ENCODE measurements at regions not wholly inside any gene's neighbourhood (a gene's known extent, or its start where the extent isn't known, plus 50 kb on each side); places are given as distances from the start of the nearest gene placed in this dataset.
"Not testable (repeated sequence)": the region's sequence is repeated elsewhere in the genome, so short reads cannot be mapped to it uniquely, and the experiment has no call there.

DNA sequence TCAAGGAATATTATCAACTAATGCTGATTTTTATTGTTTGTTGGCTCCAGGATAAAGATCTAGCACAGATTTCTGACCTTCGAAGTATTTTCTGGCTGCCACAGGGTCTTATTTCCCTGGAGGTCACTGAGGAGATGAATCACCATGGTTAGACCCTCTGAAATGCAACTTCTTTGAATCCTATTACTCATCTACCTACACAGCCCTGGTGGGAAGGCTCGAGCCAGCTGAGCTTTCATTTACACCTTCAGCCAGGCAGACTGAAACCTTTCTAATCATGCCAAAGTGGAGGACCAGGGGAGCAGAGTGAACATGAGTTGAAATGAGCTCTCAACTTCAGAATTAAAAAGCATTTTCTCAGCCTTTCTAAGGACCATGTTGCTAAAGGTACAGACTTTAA is 130.5 kb downstream of the SMIM20 start:
- no peak for DNase-seq

DNA sequence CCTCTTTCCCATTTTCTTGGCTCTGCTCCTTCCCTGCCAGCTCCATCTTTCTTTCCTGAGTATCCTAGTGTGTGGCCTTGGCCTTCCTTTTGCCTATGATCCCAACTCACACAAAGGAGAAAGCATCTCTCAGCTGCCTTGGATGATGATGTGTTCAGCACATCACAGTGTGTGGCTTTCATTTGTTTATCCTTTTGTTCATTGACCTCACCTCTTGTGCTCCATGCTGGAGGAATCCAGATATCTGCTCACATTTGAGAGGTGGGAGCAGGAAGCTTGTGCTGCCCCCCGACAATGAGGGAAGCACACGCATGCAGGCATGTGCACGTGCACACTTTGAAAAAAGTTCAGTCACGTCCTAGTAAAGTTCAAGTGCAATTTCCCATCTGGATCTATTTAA is 131.0 kb downstream of the SMIM20 start:
- DNase-seq: no peak

DNA sequence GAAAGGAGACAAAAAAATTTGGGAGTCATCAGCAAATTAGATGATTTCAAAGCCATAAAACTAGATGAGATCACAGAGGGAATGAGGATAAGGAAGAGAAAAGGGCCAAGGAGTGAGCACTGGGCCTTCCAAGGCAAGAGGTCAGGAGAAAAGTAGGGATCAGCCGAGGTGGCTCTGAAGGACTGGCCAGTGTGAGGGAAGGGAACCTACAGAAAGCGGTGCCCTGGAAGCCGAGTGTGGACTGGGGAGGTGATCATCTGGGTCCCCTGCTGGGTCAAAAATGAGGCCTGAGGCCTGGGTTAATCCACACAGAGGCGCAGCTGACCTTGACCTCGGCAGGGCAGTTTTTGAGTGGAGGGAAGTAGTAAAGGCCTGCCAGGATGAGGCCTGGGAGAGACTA is 133.8 kb downstream of the SMIM20 start:
- DNase-seq: no peak

DNA sequence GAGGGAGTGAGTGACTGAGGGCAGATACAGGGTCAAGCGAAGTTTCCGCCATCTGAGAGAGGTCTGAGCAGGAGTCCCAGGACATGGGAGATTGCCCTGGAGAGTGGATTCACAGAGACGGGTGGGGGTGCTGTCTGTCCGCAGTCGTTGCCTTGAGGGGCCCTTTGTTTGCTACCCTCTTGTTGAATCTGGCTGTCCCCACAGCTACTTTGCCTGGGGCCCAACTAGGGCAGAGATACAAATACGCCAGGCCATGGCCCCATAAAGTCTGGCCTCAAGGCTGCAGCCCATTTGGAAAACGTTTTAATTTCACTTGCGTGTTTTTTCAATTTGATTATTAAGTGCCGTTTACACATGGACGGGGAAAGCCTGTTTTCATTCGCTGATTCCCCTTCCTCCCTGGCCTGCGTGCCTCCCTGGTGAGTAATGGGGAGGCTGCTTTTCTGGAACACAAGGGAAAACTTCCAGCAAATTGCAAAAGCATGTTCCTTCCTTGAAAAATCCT is 134.4 kb downstream of the SMIM20 start:
- no peak for DNase-seq

DNA sequence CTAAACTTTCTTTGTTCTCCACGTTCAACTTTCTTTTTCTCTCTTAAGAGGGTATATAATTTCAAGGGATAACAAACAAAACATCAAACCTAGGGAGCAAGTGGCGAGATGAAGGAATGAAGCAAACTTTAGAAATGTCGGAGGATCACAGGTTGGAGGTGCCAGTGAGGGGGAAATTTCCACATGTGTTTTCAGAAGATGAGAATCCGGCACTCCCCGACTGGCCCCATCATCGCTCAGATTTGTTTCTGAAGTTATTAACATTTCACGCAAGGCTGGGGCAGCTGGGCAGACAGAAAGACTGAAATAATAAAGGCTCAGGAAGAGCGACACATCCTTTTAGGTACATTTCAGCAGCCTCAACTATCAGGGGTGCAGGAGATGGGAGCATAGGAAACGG is 134.9 kb downstream of the SMIM20 start:
- no peak for DNase-seq

DNA sequence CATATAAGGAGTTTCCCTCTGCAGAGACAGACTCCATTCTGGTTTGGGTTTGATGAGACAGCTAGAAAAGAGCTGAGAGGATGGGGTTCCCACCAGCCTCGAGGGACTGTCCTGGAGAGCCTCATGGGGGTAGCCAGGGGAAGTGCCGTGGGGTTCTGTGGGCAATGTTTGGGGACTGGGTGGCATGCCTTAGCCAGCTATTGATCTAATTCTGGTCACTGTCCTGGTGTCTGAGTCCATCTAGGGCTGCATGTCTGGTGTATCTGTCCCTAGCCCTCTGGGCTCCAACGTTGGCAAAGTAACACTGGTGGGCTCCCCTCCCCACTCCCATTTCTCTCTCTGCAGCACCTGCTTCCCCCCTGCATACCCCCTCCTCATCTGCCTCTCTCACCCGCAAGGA is 135.4 kb downstream of the SMIM20 start:
- no peak for DNase-seq

DNA sequence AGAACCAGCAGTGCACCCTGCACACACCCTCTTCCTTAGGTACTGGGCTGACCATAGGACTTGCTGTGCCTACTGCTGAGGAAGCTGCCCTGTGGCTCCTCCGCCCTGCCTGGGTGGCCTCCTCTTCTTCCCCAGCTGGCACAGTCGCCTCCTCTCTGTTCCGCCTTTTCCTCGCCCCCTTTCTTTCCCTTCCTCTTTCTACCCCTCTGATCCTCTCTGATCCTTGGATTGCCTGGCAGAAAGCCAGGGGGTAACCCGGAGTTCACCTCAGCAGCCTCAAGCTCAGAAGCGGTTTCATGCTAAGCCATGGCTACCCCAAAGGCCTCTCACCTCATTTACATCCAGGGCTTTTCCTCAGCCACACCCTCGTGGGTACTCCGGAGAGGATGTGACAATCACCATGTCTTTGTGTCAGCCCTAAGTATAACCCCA is 136.2 kb downstream of the SMIM20 start:
- peak in 16 of 56 donors; percentile 2 to 51 (median 11) for DNase-seq

DNA sequence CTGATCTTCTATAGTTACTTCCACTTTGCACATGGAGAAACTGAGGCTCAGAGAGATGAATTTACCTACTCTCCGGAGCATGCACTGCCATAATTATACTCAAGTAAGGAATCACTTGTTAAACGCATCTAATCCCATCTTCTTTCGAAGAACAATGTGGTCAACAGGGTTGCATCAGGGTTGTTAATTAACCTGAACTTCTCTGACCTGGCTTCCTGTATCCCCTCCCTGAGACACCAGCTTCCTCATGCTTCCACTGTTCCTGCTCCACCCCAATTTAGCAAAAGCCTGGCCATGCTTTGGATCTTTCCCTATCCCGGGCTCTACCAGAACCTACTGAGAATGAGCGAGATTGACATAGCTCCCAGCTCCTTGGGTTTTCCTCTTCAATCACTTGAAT is 136.7 kb downstream of the SMIM20 start:
- DNase-seq: no peak

DNA sequence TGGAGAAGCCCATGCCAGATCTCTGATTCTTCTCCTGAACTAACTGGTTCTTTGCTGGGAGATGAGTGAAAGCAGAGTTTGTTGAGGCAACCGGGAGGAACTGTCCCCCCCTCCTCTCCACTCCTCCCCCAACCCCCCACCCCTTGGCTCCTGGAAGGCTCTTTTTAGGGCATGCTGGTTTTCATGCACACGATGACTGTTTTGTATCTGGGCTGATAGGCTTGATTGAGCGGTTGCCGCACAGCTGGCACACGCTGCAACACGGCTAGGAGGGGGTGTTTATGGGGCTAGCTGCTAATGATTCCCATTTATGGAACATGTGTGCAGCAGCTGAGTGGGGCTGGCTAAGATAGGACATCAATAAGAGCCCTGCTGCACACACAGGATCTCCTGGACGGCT is 137.2 kb downstream of the SMIM20 start:
- DNase-seq: no peak

DNA sequence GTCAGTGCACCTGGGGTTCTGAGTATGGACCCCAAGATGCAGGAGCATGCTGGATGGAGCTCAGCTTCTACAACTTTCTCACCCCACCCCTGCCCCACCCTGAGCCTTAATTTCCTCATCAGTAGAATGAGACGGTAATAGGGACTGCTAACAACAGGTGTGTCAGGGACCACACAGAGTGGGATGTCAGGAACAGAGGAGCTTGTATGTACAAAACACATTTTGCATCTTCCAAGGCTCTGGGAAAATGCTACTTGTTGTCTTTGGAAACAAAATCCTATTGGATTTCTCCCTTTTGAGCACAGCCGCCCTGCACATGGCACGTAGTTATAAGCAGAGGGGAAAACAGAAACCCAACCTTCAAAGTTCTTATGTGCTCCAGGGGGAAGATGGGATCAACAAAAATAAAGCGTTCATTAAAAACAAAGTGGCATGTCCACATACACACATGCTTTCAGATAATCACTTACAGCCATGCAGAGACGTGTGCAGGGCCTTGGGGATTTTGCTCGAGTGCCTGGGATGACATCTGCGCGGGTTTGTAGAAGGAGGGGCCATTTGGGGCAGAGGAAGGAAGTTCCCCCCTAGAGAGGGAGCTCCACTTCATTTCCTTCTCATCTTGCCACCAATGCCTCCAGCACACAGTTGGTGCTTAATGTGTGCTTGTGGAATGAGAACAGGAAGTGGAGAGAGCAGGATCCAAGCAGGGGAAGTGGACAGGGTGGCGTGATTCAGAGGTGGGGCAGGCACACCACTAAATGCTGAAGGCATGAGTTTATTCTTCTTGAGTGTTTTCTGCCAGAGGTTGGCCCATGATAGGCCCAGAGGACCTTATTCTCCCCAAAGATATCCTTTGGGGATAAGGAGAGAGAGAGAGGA is 138.9 kb downstream of the SMIM20 start:
- no peak for DNase-seq

DNA sequence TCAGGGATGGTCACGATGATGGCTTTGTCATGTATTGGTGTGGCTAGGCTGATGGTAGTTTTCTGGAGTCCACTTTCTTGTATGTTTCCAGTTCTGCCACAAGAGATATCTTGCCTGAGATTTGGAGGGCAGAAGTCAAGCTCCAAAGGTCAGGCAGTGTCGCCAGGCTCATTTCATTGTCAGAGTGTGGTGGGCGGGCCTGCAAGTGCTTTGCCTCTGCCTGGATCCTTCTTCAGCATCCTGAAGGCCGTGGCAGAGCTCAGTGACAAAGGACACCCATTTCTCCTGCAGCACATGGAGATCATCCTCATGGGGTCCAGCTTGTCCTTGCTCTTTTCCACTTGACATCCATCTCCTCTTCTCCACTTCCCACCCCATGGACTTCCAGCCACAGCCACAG is 139.7 kb downstream of the SMIM20 start:
- DNase-seq: no peak

DNA sequence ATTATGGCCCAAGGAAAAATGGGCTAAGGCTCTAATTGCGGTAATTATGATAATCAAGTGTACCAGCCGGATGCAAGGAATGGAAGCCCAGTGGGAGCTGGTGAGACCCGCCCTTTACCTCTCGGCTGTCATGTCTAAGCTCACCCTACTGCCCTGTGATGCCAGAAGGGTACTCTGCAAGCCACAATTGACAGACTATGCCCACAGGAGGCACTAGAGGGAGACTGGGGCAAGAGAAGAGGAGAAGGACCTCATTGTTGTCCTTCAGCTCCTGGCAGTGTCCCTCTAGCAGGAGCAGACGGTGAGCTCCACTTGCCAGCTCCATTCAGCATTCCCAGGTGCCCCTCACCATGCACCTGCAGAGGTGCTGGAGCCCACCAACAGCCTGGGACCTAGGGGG is 141.8 kb downstream of the SMIM20 start:
- DNase-seq: no peak

DNA sequence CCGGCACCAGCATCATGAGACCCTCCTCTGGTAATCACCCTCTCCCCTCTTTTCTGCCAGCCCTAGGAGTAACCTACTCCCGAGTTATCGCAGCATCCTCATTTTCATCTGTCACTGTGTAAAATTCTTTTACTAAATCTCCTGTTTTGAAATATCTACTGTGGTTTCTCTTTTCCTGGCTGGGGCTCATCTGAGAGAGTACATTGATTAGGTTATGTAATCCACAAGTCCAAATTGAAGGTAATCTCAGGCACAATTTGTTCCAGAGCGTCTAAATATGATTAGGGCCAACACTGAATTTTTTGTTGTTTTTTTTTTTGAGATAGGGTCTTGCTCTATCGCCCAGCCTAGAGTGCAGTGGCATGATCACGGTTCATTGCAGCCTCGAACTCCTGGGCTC is 142.4 kb downstream of the SMIM20 start:
- no peak for DNase-seq

DNA sequence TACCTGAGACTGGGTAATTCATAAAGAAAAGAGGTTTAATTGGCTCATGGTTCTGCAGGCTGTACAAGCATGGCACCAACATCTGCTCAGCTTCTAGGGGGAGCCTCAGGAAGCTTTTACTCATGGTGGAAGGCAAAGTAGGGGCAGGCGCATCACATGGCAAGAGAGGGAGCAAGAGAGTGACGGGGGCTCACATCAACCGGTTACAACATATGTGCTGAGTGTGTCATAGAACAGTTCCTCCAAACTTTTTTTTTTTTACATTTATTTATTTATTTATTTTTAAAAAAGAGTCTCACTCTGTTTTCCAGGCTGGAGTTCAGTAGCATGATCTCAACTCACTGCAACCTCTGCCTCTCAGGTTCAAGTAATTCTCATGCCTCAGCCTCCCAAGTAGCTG is 143.8 kb downstream of the SMIM20 start:
- not testable (repeated sequence) for DNase-seq

DNA sequence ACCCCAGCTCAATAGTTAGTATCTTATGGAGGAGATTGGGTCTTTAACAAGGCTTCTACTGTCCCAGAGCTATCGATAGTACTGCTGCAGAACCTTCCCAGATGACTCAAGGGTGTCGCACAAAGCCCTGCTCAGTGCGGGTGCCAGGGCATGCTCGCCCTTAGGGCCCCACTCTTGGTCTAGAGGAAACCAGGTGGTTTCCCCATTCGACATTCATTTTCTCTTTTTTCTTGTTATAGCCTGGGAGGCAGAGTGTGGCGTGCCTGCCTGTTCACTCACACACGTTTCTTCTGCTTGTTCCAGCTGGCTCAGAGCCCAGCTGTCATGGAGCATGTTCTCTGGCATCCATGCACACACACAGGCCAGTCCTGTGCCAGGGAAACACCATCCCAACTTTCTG is 144.5 kb downstream of the SMIM20 start:
- peak in 6 of 56 donors; percentile 2 to 28 (median 12) for DNase-seq

DNA sequence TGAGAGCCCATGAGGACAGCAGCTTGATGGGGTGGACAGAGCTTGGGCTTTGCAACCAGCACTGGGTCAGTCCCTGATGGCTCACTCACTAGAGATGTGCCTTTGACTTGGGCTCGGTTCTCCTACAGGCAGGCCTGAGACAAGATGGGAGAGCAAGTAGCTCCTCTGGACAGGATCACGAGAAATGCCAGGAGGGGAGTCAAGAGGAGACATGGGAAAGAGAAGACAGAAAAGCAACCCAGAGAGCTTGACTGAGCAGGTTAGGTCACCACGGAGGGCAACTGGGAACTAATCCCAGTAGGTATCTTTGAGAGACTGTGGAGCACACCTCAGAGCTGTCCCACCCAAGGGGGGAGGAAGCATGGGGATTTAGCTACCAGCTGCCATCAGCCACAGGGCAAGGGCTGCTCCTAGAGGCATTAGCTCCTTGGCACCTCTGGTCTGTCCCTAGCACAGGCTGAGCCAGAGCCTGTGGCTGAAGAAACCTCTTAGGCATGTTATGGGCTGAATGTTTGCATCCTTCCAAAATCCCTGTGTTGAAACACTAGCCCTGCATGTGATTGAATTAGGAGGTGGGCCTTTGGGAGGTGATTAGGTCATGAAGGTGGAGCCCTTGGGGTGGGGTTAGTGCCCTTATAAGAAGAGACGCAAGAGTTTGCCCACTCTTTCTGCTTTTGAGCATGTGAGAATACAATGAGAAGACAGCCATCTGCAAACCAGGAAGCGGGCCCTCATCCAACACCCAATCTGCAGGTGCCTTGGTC is 145.6 kb downstream of the SMIM20 start:
- no peak for DNase-seq

DNA sequence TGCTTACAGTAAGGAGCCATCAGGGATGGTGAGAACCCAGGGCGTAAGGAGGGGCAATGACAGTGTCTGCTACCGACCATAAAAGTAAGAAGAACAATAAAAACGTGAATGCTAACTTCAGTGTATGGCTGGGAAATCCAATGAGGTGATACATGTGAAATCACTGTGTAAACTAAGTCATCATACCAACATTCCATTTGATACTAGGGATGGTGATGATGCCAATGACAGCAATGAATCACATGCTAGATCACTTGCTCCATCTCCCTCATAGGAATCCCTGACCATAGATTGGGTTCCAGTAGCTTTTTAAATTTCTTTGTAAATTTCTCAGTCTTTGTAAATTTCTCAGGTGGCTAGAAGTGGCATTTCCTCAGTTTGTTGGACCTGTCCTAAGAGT is 146.3 kb downstream of the SMIM20 start:
- no peak for DNase-seq

DNA sequence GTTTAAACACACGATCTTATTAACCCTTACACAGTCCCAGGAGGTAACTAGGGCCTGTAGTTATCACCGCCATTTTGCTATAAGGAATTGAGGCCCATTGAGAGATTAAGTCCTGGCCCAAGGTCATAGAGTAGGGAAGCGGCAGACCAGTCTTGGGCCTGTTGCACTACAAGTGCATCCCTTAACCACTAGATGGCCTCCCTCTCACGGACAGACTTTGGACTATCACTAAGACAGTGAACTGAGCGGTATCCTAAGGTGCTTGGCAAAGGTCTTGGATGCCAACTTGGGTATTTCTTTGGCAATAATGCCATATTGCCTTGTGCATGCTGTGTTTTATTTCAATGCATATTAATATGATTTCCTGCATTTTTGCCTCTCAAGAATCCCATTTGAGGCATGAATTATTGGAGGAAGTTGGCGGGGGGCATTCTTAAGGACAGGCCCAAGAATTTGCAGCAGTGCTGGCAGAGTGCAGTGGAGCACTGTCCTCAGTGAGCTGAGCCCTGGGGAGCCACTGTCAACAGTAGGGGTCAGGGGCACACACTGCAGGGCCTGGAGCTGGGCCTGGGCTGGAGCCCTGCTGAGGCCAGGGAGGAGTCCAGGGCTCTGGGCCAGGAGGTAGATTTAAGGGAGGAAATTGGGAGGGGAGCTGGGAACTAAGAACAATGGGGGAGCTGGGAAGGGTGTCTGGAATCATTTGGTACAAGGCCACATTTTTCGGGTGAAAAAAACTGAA is 147.4 kb downstream of the SMIM20 start:
- DNase-seq: peak in 1 of 56 donors; percentile 5

DNA sequence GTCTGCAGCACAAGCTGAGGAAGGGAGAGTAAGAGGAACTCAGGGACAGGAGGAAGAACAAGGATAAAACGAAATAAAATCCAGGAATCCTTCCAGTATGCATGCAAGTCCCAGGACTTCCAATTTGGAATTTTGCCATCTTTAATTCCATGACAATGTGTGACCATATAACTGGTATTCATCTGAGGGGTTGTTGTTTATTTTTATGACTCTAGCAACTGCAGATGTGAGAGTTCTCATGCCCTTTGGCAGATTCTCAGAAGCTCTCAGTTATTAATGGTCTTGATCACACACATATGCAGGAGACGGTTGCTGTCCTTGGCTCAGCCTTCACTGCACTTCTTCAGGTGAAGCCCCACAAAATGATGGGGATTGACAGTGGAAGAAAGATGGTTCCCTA is 148.2 kb downstream of the SMIM20 start:
- no peak for DNase-seq

DNA sequence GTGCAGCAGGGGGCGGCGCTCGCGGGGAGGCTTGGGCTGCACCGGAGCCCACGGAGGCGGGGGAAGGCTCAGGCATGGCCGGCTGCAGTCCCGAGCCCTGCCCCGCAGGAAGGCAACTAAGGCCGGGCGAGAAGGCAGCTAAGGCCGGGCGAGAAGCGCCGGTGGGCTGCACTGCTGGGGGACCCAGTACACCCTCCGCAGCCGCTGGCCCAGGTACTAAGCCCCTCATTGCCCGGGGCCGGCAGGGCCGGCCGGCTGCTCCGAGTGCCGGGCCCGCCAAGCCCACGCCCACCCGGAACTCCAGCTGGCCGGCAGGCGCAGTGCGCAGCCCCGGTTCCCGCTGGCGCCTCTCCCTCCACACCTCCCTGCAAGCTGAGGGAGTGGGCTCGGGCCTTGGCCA is 150.0 kb downstream of the SMIM20 start:
- DNase-seq: not testable (repeated sequence)

DNA sequence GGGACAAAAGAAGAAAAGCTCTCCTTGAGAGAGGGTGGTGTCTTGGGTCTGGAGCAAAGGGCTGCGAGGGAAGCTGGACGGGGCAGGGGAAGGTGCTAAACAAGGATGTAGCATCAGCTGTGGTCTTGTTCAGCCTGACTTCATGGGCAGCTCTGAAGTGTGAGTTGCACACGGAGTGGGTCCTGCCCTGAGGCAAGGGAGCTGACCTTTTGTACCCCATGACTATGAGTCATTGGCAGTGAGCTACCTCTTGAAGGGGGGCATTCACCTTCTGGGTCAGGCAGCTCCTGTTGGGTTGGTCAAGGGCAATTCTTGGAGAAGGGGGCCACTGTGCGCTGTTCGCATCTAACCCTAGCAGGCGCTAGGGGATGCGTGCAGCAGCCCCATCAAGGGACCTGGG is 151.8 kb downstream of the SMIM20 start:
- DNase-seq: no peak

DNA sequence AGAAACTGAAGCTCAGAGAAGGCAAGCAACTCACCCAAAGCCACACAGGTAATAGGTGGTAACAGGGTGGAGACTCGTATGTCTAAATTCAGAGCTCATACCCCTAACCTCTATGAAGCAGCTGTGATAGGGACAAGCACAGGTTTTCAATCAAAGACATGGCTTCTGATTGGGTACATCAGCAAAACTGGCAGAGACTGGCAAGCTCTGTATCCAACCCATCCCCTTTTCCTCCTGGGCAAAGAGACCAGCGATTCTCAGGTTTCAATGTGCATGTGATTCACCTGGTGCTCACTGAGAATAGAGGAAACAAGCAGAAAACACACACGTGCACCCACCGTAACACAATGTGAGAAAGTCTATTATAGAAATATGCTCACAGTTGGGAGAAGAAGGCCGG is 153.0 kb downstream of the SMIM20 start:
- no peak for DNase-seq

Measured in amygdala (tissue), 56 donors.